Esophagus muscularis mucosa (tissue), 4 donors: ENCODE measurements at regions not wholly inside any gene's neighbourhood (a gene's known extent, or its start where the extent isn't known, plus 50 kb on each side); places are given as distances from the start of the nearest gene placed in this dataset.

Source experiments
- DNase-seq: peaks from one replicate; pipeline ENCODE4 v3.0.0-alpha.2; 2017; ENCODE audit errors: extremely low spot score
- H3K27ac ChIP-seq, 4 donors: fragments of 200-600 bp; sonication (generic); replicated peaks in 1 of 4; 1 replicate in 3 of 4; 2 replicates in 1 of 4; pipeline ENCODE4 v1.5.1; 2016 to 2019; ENCODE audit warnings: mild to moderate bottlenecking in 1 of 4
- H3K27me3 ChIP-seq, 4 donors: fragments of 200-600 bp; sonication (generic); one replicate each; pipeline versions ENCODE4 v1.5.1 to v1.6.0; 2016 to 2019
- H3K36me3 ChIP-seq, 4 donors: fragments of 200-600 bp; sonication (generic); one replicate each; pipeline ENCODE4 v1.5.1; 2016 to 2019
- H3K4me1 ChIP-seq, 4 donors: fragments of 200-600 bp; sonication (generic); one replicate each; pipeline ENCODE4 v1.5.1; 2016 to 2019
- H3K4me3 ChIP-seq, 4 donors: fragments of 200-600 bp; sonication (generic); 1 replicate in 2 of 4; 2 replicates in 2 of 4; pipeline ENCODE4 v1.5.1; 2016 to 2019; ENCODE audit warnings: mild to moderate bottlenecking in 4 of 4, moderate library complexity in 1 of 4
- H3K9me3 ChIP-seq, 4 donors: fragments of 200-600 bp; sonication (generic); 1 replicate in 3 of 4; 2 replicates in 1 of 4; pipeline ENCODE4 v1.5.1; 2016 to 2019
- CTCF ChIP-seq, 3 experiments: fragments of 200-600 bp in 2 of 3; fragments of 450-650 bp in 1 of 3; sonication (generic) in 2 of 3; IDR thresholded peaks; one replicate each; pipeline ENCODE4 v1.5.1; 2017 to 2019; ENCODE audit warnings: antibody characterized with exemption in 3 of 3, mild to moderate bottlenecking in 2 of 3, moderate library complexity in 1 of 3
- EP300 ChIP-seq: sonication (generic); formaldehyde crosslinking; IDR thresholded peaks from one replicate; pipeline ENCODE4 v1.6.1; 2017; ENCODE audit warnings: antibody characterized with exemption
- POLR2A ChIP-seq: fragments of 450-650 bp; IDR thresholded peaks from one replicate; pipeline ENCODE4 v1.6.1; 2017; ENCODE audit warnings: antibody characterized with exemption, moderate library complexity, mild to moderate bottlenecking, low read depth
- POLR2AphosphoS5 ChIP-seq, 2 donors: sonication (generic); formaldehyde crosslinking; IDR thresholded peaks; one replicate each; pipeline ENCODE4 v1.6.1; 2017; ENCODE audit warnings: antibody characterized with exemption in 2 of 2
- WGBS: methylation state at CpG from one replicate; pipeline ENCODE4 v1.1.5; 2018; 5-methylcytosine and 5-hydroxymethylcytosine counted together
- intact Hi-C: fragments of 100-400 bp; cut with DNase I; formaldehyde crosslinking; loops from one replicate; pipeline ENCODE4 v1.15.1; 2023

DNA sequence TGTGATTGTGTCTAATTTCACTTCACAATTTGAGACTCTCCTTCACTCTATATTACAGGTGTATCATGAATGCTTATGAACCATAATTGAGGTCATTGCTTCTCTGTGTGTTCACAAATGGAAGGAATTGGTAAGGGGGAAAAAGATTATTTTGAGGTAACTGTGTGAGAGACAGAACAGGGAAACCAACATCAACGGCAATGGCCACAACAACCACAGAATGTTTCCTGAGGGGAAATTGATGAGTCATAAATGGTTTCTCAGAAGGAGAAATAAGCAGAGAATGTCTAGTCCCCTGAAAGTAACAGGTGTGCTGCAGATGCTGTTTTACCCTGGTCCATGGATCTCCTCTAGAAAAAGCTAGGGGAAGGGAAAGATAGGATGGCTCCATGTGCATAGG lies 361.2 kb upstream of the GALNT5 start:
- peaks cover 0 to under 1% (median 0%) of the 10 kb centered on the region in 4 donors for H3K9me3 ChIP-seq
- intact Hi-C loops, result loop anchor here (10.0 kb wide), 1 partner anchor 299 kb away; no protein-coding TSS in a partner anchor
- DNase-seq, result no peak
- no peak overlapping the region for H3K27ac ChIP-seq
- WGBS, result 54% methylated on average over 1 of the region's 1 CpG
- TF ChIP-seq POLR2AphosphoS5 (IDR thresholded peaks at IDR 0.05), result no peak
- TF ChIP-seq CTCF (IDR thresholded peaks at IDR 0.05), result no peak
- TF ChIP-seq POLR2A, result no peak
- no peak for TF ChIP-seq EP300
- no peaks in the 10 kb centered on the region for H3K36me3 ChIP-seq
- H3K27me3 ChIP-seq, result no peaks in the 10 kb centered on the region
- peaks cover 5 to 14% (median 9%) of the 10 kb centered on the region in 4 donors for H3K4me1 ChIP-seq
- H3K4me3 ChIP-seq, result no peak overlapping the region

- peaks cover 4 to 10% (median 7%) of the 10 kb centered on the region in 4 donors for H3K4me1 ChIP-seq
- TF ChIP-seq POLR2A, result no peak
- no peak for TF ChIP-seq CTCF (IDR thresholded peaks at IDR 0.05)
- no peak for TF ChIP-seq EP300
- no peak for TF ChIP-seq POLR2AphosphoS5 (IDR thresholded peaks at IDR 0.05)
- no peak overlapping the region for H3K4me3 ChIP-seq
- H3K36me3 ChIP-seq, result no peaks in the 10 kb centered on the region
- DNase-seq, result no peak
- intact Hi-C loops, result loop anchor here (10.0 kb wide), 1 partner anchor 297 kb away; no protein-coding TSS in a partner anchor
- H3K9me3 ChIP-seq, result peaks cover 0 to 6% (median 0%) of the 10 kb centered on the region in 4 donors
- H3K27ac ChIP-seq, result no peak overlapping the region
- no peaks in the 10 kb centered on the region for H3K27me3 ChIP-seq
Measured at GRCh38 chr2:156897548-156897947, 360.0 kb upstream of the GALNT5 start.

DNA sequence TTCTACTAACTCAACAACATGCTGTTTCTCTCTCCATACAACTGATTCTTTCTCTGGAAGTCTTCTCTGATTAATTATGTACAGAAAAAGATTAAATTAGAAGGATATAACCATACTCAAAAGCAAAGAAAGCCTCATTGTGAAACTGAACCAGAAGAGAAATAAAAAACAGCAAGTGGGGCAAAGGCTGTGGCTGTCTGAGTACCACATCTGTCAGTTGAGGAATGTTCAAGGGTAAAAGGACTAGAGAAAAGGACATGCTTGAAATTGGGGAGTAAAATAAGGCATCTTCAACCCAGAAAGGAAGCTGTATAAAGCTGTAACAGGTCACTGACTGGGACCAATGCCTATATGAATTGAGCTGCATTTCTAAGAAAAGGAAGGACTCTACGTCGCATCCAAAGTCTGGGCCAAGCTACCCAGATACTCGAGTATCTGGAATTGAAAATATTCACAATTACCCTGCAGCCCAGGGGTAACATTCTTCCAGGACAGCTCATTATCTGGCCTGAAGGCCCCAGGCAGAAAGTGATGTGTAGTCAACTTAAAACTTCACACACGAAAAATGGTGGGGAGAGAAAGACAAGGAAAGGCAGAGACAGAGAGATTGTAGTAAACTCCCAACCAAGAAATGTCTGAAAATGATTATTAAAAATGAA lies 356.0 kb upstream of the GALNT5 start:
- no peak overlapping the region for H3K4me3 ChIP-seq
- H3K27ac ChIP-seq, result no peak overlapping the region
- no peak for TF ChIP-seq POLR2A
- TF ChIP-seq EP300, result no peak
- no peak for TF ChIP-seq CTCF (IDR thresholded peaks at IDR 0.05)
- no peak for TF ChIP-seq POLR2AphosphoS5 (IDR thresholded peaks at IDR 0.05)
- H3K36me3 ChIP-seq, result no peaks in the 10 kb centered on the region
- no peak for DNase-seq
- peaks cover 0 to 6% (median 0%) of the 10 kb centered on the region in 4 donors for H3K9me3 ChIP-seq
- intact Hi-C loops, result no loop called here
- no peaks in the 10 kb centered on the region for H3K27me3 ChIP-seq
- WGBS, result 88% methylated on average over 4 of the region's 4 CpGs
- H3K4me1 ChIP-seq, result no peaks in the 10 kb centered on the region

- Histone ChIP-seq H3K9me3 (peaks cover 0 to 6% (median 0%) of the 10 kb centered on the region in 4 donors), H3K4me1 (no peaks in the 10 kb centered on the region)
Measured at GRCh38 chr2:156903335-156903734, 354.2 kb upstream of the GALNT5 start.

More at GRCh38 chr2:156903335-156903734, 354.2 kb upstream of the GALNT5 start:
- no peaks in the 10 kb centered on the region for H3K27me3 ChIP-seq
- H3K27ac ChIP-seq, result no peak overlapping the region
- intact Hi-C loops, result no loop called here
- TF ChIP-seq CTCF (IDR thresholded peaks at IDR 0.05) (no peak), EP300 (no peak), POLR2A (no peak), POLR2AphosphoS5 (IDR thresholded peaks at IDR 0.05) (no peak)
- no peak for DNase-seq
- no peak overlapping the region for H3K4me3 ChIP-seq
- no peaks in the 10 kb centered on the region for H3K36me3 ChIP-seq
